ENCODE measurements at regions not wholly inside any gene's neighbourhood (a gene's known extent, or its start where the extent isn't known, plus 50 kb on each side); places are given as distances from the start of the nearest gene placed in this dataset.

GRCh38 chr2:193793914-193794313, 1599.2 kb upstream of the TMEFF2 start:
- TF ChIP-seq CTCF (IDR thresholded peaks at IDR 0.05; ENCODE audit: insufficient read depth, low read depth, low read length) (no peak), EZH2 (IDR thresholded peaks at IDR 0.05; ENCODE audit: insufficient read depth, low read length) (no peak)
